ENCODE measurements at regions not wholly inside any gene's neighbourhood (a gene's known extent, or its start where the extent isn't known, plus 50 kb on each side); places are given as distances from the start of the nearest gene placed in this dataset.

DNA sequence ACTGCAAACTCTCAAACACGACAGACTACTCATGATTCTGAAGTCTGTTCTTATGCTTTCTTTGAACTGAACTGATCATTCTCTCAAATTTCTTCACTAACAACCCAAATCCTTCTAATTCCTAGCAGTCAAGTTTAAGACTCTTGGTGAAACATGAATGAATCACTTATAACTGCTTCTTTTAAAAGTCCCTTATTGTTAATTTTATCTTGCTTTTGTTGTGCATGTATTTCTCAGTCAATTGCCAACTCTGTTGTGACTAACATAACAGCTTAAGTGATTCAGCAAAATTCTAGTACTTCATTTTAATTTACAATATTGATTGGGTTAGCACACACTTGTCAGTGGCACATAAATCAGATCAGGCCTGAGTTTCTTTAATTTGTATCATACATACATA lies 357.0 kb upstream of the FSIP2 start:
- H2BK15ac ChIP-seq (ENCODE audit: low read depth, low read length) = no peak overlapping the region
- H3K79me1 ChIP-seq (ENCODE audit: low read depth in 1 of 2, low read length in 2 of 2) = no peaks in the 10 kb centered on the region
- no peaks in the 10 kb centered on the region for H3K9me1 ChIP-seq (ENCODE audit: insufficient read depth, low read length)
- H3K23ac ChIP-seq (ENCODE audit: low read depth, low read length) = no peak overlapping the region
- no peak for TF ChIP-seq MXI1 (IDR thresholded peaks at IDR 0.05; ENCODE audit: borderline replicate concordance, low read depth, low read length)
- TF ChIP-seq USF2 (IDR thresholded peaks at IDR 0.05; ENCODE audit: low read depth, low read length) = no peak
- TF ChIP-seq CHD1 (IDR thresholded peaks at IDR 0.05; ENCODE audit: low read depth, low read length) = no peak
- no peak for TF ChIP-seq RAD21 (IDR thresholded peaks at IDR 0.05; ENCODE audit: low read length)
- CTCF ChIA-PET = no interaction called here
- dilution Hi-C loops (cut with HindIII; ENCODE audit: low sequenced_read_pairs, unreplicated experiment) = no loop called here
- H3K4me2 ChIP-seq (ENCODE audit: low read depth, low read length) = no peak overlapping the region
- no peak overlapping the region for H4K8ac ChIP-seq (ENCODE audit: low read depth in 2 of 2, low read length in 2 of 2)
- no TSS peak for BruUV-seq (replicated peaks)
- no peak overlapping the region for H4K91ac ChIP-seq (ENCODE audit: insufficient read depth, low read depth, low read length)
- no peak overlapping the region for H4K5ac ChIP-seq (ENCODE audit: low read depth, low read length)
- intact Hi-C loops (cut with micrococcal nuclease) = no loop called here
- no peak overlapping the region for H3K18ac ChIP-seq (ENCODE audit: low read depth, low read length)
- no peaks in the 10 kb centered on the region for H4K20me1 ChIP-seq (ENCODE audit: insufficient read depth, low read length)
- H3K27me3 ChIP-seq (ENCODE audit: control insufficient read depth, insufficient read depth, low read length) = no peaks in the 10 kb centered on the region
- no peak overlapping the region for H2AK9ac ChIP-seq (replicated peaks; ENCODE audit: low read depth, low read length, poor library complexity)
- peaks cover 5% of the 10 kb centered on the region; the same call in 1 of the 2 replicates for H3K9me3 ChIP-seq (ENCODE audit: control insufficient read depth, insufficient read depth, low read length)
- WGBS, 2 experiments (ENCODE audit: extremely low coverage in 2 of 2, insufficient read length in 1 of 2) = no CpG with 5 or more reads among the region's 1 CpG
- H2BK120ac ChIP-seq (ENCODE audit: low read depth, low read length) = no peak overlapping the region
- ATAC-seq (ENCODE audit: low read depth) = no peak
- DNase-seq = no peak
- no peak overlapping the region for H2AK5ac ChIP-seq (ENCODE audit: low read depth, low read length)
- no peak overlapping the region for H3K4me3 ChIP-seq (ENCODE audit: insufficient read depth, low read depth, low read length)
- in situ Hi-C loops (cut with MboI; ENCODE audit: low sequenced_read_pairs) = no loop called here
- no peak overlapping the region for H3K27ac ChIP-seq (ENCODE audit: insufficient read depth, low read length)
- H3K14ac ChIP-seq (replicated peaks; ENCODE audit: low read depth, low read length) = no peak overlapping the region
- no peak overlapping the region for H2BK5ac ChIP-seq (ENCODE audit: low read depth, low read length, poor library complexity, severe bottlenecking)
- no peak overlapping the region for H2BK20ac ChIP-seq (ENCODE audit: low read depth, low read length)
- H3K4ac ChIP-seq (ENCODE audit: low read depth, low read length) = no peak overlapping the region
- H3K56ac ChIP-seq (ENCODE audit: extremely low read depth, insufficient read depth, low read length) = no peak overlapping the region
- POLR2A ChIA-PET (ENCODE audit: unreplicated experiment) = no interaction called here
- no peaks in the 10 kb centered on the region for H3K36me3 ChIP-seq (ENCODE audit: control insufficient read depth, insufficient read depth, low read length)
- H3K4me1 ChIP-seq (ENCODE audit: control insufficient read depth, insufficient read depth, low read length) = no peaks in the 10 kb centered on the region
- no peak overlapping the region for H3K9ac ChIP-seq (ENCODE audit: low read depth, low read length)
- H2AFZ ChIP-seq (replicated peaks; ENCODE audit: low read length, poor library complexity) = no peak overlapping the region

All from IMR-90 (cell line).